GM12873 (cell line): ENCODE measurements at regions not wholly inside any gene's neighbourhood (a gene's known extent, or its start where the extent isn't known, plus 50 kb on each side); places are given as distances from the start of the nearest gene placed in this dataset.

Source experiments
- TF ChIP-seq, protein P1 (sequence below): IDR thresholded peaks from 2 replicates; pipeline ENCODE4 v1.5.1; 2012; ENCODE audit warnings: low read depth, mild to moderate bottlenecking, moderate library complexity, low read length, control low read depth; ENCODE audit not compliant: insufficient read depth; ENCODE audit errors: missing control alignments

DNA sequence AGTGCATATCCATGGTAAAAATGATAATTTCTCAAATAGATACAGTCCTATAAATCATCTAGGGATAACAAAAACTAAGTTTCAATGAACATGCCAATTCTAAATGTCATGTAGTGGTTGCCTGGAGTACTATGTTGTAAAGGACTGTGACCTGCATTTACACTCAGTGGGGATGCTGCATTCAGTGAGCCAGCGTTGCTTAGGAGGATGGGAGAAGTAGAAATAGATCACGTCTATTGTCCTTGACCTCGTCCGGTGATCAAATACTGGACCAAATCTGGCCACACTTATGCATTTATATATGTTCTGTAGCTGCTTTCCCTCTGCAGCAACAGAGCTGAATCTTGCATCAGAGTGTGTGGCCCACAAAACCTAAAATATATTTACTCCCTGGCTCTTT lies 139.0 kb upstream of the ETAA1 start:
- TF ChIP-seq, protein P1, sequence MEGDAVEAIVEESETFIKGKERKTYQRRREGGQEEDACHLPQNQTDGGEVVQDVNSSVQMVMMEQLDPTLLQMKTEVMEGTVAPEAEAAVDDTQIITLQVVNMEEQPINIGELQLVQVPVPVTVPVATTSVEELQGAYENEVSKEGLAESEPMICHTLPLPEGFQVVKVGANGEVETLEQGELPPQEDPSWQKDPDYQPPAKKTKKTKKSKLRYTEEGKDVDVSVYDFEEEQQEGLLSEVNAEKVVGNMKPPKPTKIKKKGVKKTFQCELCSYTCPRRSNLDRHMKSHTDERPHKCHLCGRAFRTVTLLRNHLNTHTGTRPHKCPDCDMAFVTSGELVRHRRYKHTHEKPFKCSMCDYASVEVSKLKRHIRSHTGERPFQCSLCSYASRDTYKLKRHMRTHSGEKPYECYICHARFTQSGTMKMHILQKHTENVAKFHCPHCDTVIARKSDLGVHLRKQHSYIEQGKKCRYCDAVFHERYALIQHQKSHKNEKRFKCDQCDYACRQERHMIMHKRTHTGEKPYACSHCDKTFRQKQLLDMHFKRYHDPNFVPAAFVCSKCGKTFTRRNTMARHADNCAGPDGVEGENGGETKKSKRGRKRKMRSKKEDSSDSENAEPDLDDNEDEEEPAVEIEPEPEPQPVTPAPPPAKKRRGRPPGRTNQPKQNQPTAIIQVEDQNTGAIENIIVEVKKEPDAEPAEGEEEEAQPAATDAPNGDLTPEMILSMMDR = no peak

GRCh38 chr2:67258831-67259230 lies 138.3 kb upstream of the ETAA1 start:
- TF ChIP-seq, protein P1 = no peak

GRCh38 chr2:67259556-67260342 lies 137.4 kb upstream of the ETAA1 start:
- TF ChIP-seq, protein P1 = no peak

- TF ChIP-seq, protein P1 = no peak
These were observed 136.5 kb upstream of the ETAA1 start for GRCh38 chr2:67260343-67261277.

DNA sequence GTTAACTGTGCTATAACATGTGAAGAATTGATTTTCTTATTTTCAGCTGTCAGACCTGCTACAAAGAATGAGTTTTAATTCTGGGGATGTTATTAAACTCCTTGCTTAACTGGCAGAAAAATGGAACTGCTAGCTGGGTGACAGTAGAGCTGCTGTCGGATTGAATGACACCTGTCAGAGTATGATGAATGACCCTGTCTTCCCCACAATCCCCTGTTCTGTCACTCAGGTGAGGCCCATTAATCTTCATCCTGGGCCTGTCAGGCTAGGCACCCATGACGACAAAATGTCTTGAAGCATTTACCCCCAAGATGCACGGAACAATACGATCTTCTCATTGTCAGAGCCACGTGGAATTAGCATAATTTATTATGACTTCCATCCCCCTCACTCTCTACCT lies 129.9 kb upstream of the ETAA1 start:
- TF ChIP-seq, protein P1 = no peak

- TF ChIP-seq, protein P1 = no peak
These were observed 128.3 kb upstream of the ETAA1 start for GRCh38 chr2:67268797-67269196.

- TF ChIP-seq, protein P1 = no peak
These were observed 124.9 kb upstream of the ETAA1 start for GRCh38 chr2:67272195-67272594.
